Activated CD8-positive, alpha-beta memory T cell treated with anti-CD3 and anti-CD28 coated beads, Interleukin-2, amount 10 ng/mL, durations not matched to agents 7 days and 5 days (primary cell): ENCODE measurements at regions not wholly inside any gene's neighbourhood (a gene's known extent, or its start where the extent isn't known, plus 50 kb on each side); places are given as distances from the start of the nearest gene placed in this dataset.
"Not testable (repeated sequence)": the region's sequence is repeated elsewhere in the genome, so short reads cannot be mapped to it uniquely, and the experiment has no call there.

Experiments used
- ATAC-seq: fragments of 150-1000 bp; cut with Tn5 transposase; one replicate; pipeline ENCODE4 v1.10.0; 2021; ENCODE audit warnings: moderate library complexity
- CTCF ChIA-PET: fragments of 350-600 bp; sonication (Branson Sonifier 250); formaldehyde crosslinking; loops from one replicate; lab custom pipeline; 2021; ENCODE audit warnings: antibody characterized with exemption; lab: Charles Lee
- DNase-seq: peaks from one replicate; pipeline ENCODE4 v3.0.0-alpha.2; 2020
- H3K27ac Mint-ChIP-seq: one replicate; pipeline ENCODE4 v1.8.0; 2021; ENCODE audit warnings: mild to moderate bottlenecking, mixed read lengths
- H3K27me3 Mint-ChIP-seq: one replicate; pipeline ENCODE4 v1.8.0; 2021; ENCODE audit warnings: mixed read lengths
- H3K36me3 Mint-ChIP-seq: one replicate; pipeline ENCODE4 v1.8.0; 2021; ENCODE audit warnings: mild to moderate bottlenecking, mixed read lengths
- H3K4me1 Mint-ChIP-seq: one replicate; pipeline ENCODE4 v1.8.0; 2021; ENCODE audit warnings: mixed read lengths
- H3K4me3 Mint-ChIP-seq: one replicate; pipeline ENCODE4 v1.8.0; 2021; ENCODE audit warnings: mild to moderate bottlenecking, moderate library complexity, mixed read lengths
- H3K9me3 Mint-ChIP-seq: one replicate; pipeline ENCODE4 v1.8.0; 2022; ENCODE audit warnings: low read depth, mixed read lengths

DNA sequence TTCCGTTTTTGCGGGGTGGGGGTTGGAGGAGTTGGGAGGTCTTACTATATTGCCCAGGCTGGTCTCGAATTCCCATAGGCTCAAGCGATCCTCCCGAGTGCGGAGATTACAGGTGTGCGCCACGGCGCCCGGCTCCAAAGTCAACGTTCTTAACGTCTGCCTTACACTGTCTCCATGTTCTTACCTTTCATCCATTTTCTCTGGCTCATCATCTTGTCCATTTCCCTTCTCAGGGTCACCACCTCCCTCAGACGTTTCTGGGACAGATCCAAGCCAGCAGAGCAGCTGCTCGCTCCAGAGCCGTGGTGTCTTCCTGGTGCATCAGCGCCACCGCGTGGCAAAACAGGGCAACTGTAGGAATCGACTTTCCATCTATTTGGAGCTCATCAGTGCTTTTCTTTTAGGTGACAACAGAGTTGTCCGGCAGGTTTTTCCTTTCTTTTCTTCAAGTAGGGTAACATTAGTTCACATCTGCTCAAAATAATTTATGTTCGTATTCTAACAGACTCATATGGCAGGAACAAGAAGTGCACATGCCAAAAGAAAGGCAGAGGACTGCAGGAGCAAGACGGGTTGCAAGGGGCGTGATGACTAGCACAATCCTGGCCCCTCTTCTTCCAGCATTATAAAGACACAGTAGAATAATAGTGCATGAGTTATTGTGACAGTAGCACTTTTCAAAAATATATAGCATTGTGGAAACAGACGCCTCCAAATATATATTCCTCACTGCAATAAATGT lies 103.1 kb upstream of the ABCC4 start:
- H3K9me3 Mint-ChIP-seq = no peaks in the 10 kb centered on the region
- peak; percentile 80 for DNase-seq
- CTCF ChIA-PET = interaction anchor here (0.6 to 8.2 kb wide), 58 partner anchors 8 to 968 kb away, joined by 3 to 234 read pairs (median 4); no protein-coding TSS in a partner anchor
- peaks cover 5% of the 10 kb centered on the region for H3K4me1 Mint-ChIP-seq
- H3K27me3 Mint-ChIP-seq = peaks cover 8% of the 10 kb centered on the region
- H3K36me3 Mint-ChIP-seq = no peaks in the 10 kb centered on the region
- peak; percentile 94 for ATAC-seq
- peak overlapping the region; percentile 72 for H3K4me3 Mint-ChIP-seq
- no peak overlapping the region for H3K27ac Mint-ChIP-seq

DNA sequence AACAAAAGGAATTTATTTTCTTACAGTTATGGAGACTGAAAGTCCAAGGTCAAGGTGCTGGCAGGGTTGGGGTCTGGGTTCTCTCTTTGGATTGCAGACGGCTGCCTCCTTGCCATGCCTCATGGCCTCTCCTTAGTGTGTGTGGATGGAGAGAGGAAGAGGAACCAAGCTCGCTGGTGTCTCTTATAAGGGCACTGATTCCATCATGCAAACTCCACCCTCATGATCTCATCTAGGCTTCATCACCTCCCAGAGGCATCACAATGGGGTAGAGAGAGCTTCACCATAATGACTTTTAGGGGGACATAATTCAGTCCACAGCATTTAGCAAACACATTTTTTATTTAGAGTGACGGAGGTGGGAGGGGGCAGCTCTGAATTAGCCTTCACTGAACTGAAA lies 104.9 kb upstream of the ABCC4 start:
- Mint-ChIP-seq H3K36me3 (no peaks in the 10 kb centered on the region), H3K4me3 (no peak overlapping the region), H3K27me3 (peaks cover 8% of the 10 kb centered on the region), H3K4me1 (peaks cover 5% of the 10 kb centered on the region), H3K27ac (no peak overlapping the region), H3K9me3 (no peaks in the 10 kb centered on the region)
- DNase-seq (no peak), ATAC-seq (no peak)
- CTCF ChIA-PET = interaction anchor here (1.0 to 8.2 kb wide), 3 partner anchors 8 to 216 kb away, joined by 3 to 234 read pairs (median 3); no protein-coding TSS in a partner anchor

DNA sequence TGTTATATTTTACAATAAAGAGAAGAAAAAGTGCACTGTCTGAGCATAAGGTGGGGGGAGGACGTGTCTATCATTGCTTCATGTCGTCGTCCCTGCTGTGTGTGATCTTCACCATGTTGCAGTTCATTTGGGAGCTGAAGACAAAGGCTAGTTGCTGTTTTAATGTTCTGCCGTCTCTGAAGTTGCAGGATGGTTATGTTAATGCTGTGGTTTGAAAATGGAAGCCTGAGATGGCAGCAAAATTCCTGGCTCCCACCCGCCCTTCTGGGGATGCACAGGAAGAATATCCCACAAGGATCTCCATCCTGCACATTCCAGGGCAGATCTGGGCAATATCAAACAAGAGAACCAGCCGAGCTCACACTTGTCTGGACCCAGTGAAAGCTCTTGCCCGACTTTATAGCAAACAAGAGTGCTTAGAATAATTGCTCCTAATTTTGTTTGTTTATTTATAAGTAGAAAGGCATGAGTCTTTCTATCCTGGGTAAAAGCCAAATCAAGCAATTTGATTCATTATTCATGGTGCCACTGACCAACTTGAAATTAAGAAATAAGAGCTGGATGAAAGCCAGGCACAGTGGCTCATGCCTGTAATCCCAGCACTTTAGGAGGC lies 110.3 kb upstream of the ABCC4 start:
- H3K27ac Mint-ChIP-seq = no peak overlapping the region
- CTCF ChIA-PET = interaction anchor here (0.5 to 1.4 kb wide), 4 partner anchors 8 to 222 kb away, joined by 3 to 6 read pairs (median 5); no protein-coding TSS in a partner anchor
- no peak for DNase-seq
- no peaks in the 10 kb centered on the region for H3K9me3 Mint-ChIP-seq
- H3K27me3 Mint-ChIP-seq = no peaks in the 10 kb centered on the region
- H3K36me3 Mint-ChIP-seq = no peaks in the 10 kb centered on the region
- no peak overlapping the region for H3K4me3 Mint-ChIP-seq
- ATAC-seq = no peak
- H3K4me1 Mint-ChIP-seq = no peaks in the 10 kb centered on the region

DNA sequence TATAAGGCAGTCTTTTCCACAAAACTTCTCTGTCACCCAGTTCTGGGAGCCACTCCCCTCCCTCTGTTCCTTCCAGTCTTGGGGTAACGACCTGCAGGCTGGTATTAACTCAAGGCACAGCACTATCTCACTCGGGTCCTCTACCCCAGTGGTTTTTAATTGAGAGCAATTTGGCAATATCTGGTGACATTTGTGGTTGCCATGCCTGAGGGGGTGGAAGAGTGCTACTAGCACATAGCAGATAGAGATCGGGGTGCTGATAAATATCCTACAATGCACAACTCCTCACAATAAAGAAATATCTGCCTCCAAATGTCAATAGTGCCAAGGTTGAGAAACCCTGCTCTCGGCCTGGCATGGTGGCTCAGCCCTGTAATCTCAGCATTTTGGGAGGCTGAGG lies 117.7 kb upstream of the ABCC4 start:
- DNase-seq (no peak), ATAC-seq (no peak)
- H3K36me3 Mint-ChIP-seq = no peaks in the 10 kb centered on the region
- no peak overlapping the region for H3K27ac Mint-ChIP-seq
- H3K27me3 Mint-ChIP-seq = peaks cover 18% of the 10 kb centered on the region
- H3K4me1 Mint-ChIP-seq = peaks cover 5% of the 10 kb centered on the region
- no peak overlapping the region for H3K4me3 Mint-ChIP-seq
- CTCF ChIA-PET = interaction anchor here (3.8 kb wide), 1 partner anchor 14 kb away, joined by 19 read pairs; no protein-coding TSS in a partner anchor
- H3K9me3 Mint-ChIP-seq = no peaks in the 10 kb centered on the region

DNA sequence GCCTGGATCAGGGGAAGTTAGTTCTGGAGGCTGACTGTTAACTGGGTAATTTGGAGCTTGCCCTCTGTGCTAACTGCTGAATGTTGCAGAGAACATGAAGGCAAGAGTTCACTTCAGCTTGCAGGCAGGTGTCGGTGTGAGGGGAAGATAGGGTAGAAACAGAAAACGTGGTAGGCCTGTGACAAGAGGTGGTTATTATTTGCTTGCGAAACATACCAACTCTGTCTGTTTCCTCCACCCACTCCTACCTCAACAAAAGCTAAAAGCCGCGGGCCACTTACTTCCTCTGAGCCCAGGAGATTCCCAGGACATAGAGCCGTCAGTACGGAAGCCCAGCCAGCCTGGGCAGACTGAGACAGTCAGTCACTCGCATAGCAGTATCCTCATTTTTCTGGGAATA lies 119.2 kb upstream of the ABCC4 start:
- H3K9me3 Mint-ChIP-seq = no peaks in the 10 kb centered on the region
- H3K27ac Mint-ChIP-seq = no peak overlapping the region
- ATAC-seq = no peak
- H3K36me3 Mint-ChIP-seq = no peaks in the 10 kb centered on the region
- no peak overlapping the region for H3K4me3 Mint-ChIP-seq
- H3K4me1 Mint-ChIP-seq = peaks cover 6% of the 10 kb centered on the region
- no peak for DNase-seq
- H3K27me3 Mint-ChIP-seq = peaks cover 18% of the 10 kb centered on the region
- CTCF ChIA-PET = interaction anchor here (1.0 to 3.8 kb wide), 4 partner anchors 9 to 40 kb away, joined by 3 to 19 read pairs (median 4); no protein-coding TSS in a partner anchor

DNA sequence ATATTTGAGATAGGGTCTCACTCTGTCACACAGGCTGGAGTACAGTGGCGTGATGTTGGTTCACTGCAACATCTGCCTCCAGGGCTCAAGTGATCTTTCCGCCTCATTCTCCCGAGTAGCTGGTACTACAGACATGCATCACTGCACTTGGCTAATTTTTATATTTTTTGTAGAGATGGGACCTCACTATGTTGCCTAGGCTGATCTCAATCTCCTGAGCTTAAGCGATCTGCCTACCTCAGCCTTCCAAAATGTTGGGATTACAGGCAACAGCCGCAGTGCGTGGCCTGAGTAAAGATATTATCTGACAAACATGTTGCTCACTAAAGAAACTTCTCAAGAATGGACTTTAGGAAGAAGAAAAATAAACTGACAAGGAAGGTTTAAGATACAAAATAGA lies 125.4 kb upstream of the ABCC4 start:
- CTCF ChIA-PET = no interaction called here
- Mint-ChIP-seq H3K4me3 (no peak overlapping the region), H3K27ac (no peak overlapping the region), H3K36me3 (no peaks in the 10 kb centered on the region), H3K27me3 (peaks cover 7% of the 10 kb centered on the region), H3K4me1 (peaks cover 1% of the 10 kb centered on the region), H3K9me3 (no peaks in the 10 kb centered on the region)
- no peak for DNase-seq
- ATAC-seq = no peak

DNA sequence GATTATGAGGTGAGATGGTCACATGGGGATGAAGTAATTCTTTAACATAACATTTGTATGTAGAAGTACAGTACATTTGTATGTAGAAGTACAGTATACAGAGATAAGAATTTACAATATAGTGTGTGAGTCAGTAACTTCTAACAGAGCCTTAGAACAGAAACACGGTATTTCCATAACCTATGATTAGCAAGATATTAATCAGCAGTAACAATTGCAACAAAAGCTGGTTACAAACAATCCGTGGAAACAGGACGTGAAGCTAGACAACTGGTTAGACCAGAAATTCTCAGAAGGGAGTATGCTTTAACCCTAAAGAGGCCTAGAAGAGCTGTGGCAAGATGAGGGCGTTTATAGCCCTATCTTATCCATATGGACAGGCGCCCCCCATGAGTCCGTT lies 122.0 kb upstream of the CLDN10 start:
- DNase-seq, CTCF ChIA-PET, H3K27ac Mint-ChIP-seq, H3K36me3 Mint-ChIP-seq, H3K4me1 Mint-ChIP-seq, ATAC-seq, H3K27me3 Mint-ChIP-seq, H3K4me3 Mint-ChIP-seq, H3K9me3 Mint-ChIP-seq: not testable (repeated sequence)

DNA sequence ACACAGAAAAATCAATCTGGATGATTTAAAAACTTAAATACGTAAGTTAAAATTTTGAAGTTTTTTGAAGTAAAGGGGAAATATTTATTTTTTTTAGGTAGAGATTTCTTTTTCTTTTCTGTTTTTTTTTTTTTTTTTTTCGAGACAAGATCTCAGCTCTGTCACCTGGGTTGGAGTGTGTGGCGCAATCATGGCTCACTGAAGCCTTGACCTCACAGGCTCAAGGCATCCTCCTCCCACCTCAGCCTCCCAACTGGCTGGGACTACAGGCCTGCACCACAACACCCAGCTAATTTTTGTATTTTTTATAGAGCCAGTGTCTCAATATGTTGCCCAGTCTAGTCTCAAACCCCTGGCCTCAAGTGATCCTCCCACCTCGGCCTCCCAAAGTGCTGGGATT lies 120.4 kb upstream of the CLDN10 start:
- H3K9me3 Mint-ChIP-seq = no peaks in the 10 kb centered on the region
- ATAC-seq (no peak), DNase-seq (no peak)
- no peak overlapping the region for H3K4me3 Mint-ChIP-seq
- H3K36me3 Mint-ChIP-seq = no peaks in the 10 kb centered on the region
- H3K4me1 Mint-ChIP-seq = no peaks in the 10 kb centered on the region
- H3K27ac Mint-ChIP-seq = no peak overlapping the region
- peaks cover 3% of the 10 kb centered on the region for H3K27me3 Mint-ChIP-seq
- CTCF ChIA-PET = no interaction called here

DNA sequence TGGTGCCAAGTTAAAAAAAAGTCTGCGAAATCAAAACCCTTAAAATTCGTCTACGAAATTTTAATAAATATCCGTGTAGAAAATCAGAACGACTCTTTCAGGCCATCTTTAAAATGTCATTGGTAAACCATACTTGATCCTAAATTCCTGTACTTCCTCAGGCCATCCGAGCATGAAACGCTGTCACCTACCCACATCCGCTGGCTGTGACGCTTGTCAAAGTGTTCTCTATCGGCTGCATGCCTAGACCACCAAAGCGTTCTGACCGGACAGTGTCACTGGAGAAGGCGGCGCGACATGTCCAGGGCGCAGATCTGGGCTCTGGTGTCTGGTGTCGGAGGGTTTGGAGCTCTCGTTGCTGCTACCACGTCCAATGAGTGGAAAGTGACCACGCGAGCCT lies 119.0 kb upstream of the CLDN10 start:
- Mint-ChIP-seq H3K27ac (no peak overlapping the region), H3K9me3 (no peaks in the 10 kb centered on the region), H3K4me1 (no peaks in the 10 kb centered on the region), H3K36me3 (no peaks in the 10 kb centered on the region), H3K4me3 (no peak overlapping the region), H3K27me3 (peaks cover 3% of the 10 kb centered on the region)
- CTCF ChIA-PET = no interaction called here
- ATAC-seq (no peak), DNase-seq (no peak)

DNA sequence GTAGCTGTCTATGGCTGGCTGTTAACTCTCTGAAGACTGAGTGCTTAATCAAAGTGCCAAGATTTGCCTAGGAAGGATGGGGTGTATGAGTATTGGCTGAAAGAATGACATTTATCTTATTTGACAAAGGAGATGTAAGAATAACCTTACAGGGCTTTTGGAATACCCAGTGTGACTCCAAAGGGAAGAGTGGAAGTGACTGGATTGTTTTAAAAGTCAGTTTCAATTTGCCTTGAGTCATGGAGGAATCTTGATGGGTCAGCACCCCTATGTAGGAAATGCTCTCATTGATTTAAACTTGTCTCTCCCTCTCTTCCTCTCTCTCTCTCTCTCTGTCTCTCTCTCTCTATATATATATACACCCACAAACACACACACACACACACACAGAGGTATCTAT lies 118.4 kb upstream of the CLDN10 start:
- CTCF ChIA-PET = no interaction called here
- DNase-seq (no peak), ATAC-seq (no peak)
- Mint-ChIP-seq H3K27ac (no peak overlapping the region), H3K4me3 (no peak overlapping the region), H3K4me1 (no peaks in the 10 kb centered on the region), H3K27me3 (peaks cover 2% of the 10 kb centered on the region), H3K9me3 (no peaks in the 10 kb centered on the region), H3K36me3 (no peaks in the 10 kb centered on the region)

DNA sequence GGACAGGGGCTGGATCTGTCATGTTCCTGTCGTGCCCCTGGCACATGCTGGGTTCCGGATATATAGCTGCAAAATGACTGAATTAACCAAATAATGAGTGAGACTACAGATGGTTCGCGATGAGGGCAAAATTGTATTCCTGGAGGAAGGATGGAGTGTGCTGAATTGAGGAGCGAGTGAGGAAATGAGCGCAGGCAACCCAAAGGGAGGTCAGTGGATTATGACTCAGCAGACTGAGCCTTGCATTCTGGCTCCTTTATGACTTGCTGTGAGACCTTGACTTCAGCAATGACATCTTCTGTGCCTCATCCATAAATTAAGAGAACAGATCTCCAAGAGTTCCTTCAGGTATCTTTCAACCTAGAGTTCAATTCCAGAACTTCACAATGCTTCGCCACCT lies 115.0 kb upstream of the CLDN10 start:
- H3K9me3 Mint-ChIP-seq = no peaks in the 10 kb centered on the region
- CTCF ChIA-PET = interaction anchor here (0.6 to 1.3 kb wide), 2 partner anchors 15 to 89 kb away, joined by 3 read pairs; no protein-coding TSS in a partner anchor

DNA sequence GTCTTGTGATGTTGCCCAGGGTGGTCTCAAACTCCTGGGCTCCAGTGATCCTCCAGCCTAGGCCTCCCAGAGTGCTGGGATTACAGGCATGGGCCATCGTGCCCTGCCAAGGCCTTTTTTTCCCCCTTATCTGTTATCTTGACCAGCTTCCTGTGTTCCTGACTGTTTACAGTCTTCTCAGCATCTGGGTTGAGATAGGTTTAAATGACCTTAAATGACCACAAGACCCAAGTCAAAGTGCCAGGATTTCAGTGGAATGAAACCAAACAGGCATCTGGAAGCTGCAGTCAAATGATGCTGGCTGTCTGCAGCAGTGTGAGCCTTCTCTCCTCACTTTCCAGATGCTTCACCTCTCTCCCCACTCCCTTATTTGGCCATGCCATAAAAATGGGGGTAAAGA lies 114.2 kb upstream of the CLDN10 start:
- Mint-ChIP-seq H3K4me1 (no peaks in the 10 kb centered on the region), H3K27me3 (peaks cover 6% of the 10 kb centered on the region), H3K9me3 (no peaks in the 10 kb centered on the region), H3K36me3 (no peaks in the 10 kb centered on the region), H3K27ac (no peak overlapping the region), H3K4me3 (no peak overlapping the region)
- no peak for ATAC-seq
- CTCF ChIA-PET = no interaction called here
- DNase-seq = no peak

More for the DNA sequence above, 115.0 kb upstream of the CLDN10 start:
- Mint-ChIP-seq H3K27me3 (peaks cover 3% of the 10 kb centered on the region), H3K4me1 (no peaks in the 10 kb centered on the region), H3K4me3 (no peak overlapping the region), H3K36me3 (no peaks in the 10 kb centered on the region), H3K27ac (no peak overlapping the region)
- DNase-seq (no peak), ATAC-seq (no peak)

DNA sequence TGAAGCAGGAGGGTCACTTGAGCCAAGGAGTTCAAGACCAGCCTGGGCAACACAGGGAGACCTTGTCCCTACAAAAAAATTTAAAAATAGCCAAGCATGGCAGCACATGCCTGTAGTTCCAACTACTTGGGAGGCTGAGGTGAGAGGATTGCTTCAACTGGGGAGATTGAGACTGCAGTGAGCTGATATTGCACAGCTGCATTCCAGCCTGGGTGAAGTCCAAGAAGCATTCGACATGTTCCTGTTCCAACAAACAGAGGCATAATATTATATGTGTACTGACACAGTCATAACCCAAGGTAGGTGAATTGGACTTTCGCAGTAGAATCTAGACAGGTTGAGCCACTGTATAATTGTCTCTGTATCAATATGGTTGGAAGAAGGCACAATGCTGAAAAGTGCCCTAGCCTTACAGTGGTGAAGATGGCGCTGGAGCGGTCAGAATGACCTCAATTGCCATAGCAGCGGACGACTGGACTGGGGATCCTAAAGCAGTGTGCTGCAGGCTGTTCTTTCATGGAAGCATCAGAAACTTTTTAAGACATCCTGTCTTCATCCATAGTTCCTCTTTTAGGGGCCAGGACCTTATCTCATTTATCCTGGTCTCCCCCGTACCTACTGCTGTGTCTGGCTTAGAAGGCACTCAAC lies 112.0 kb upstream of the CLDN10 start:
- Mint-ChIP-seq H3K9me3 (no peaks in the 10 kb centered on the region), H3K36me3 (no peaks in the 10 kb centered on the region), H3K27ac (no peak overlapping the region), H3K27me3 (peaks cover 15% of the 10 kb centered on the region), H3K4me3 (no peak overlapping the region), H3K4me1 (no peaks in the 10 kb centered on the region)
- ATAC-seq = no peak
- DNase-seq = no peak
- CTCF ChIA-PET = no interaction called here
